ENCODE measurements at regions not wholly inside any gene's neighbourhood (a gene's known extent, or its start where the extent isn't known, plus 50 kb on each side); places are given as distances from the start of the nearest gene placed in this dataset.

- no peak for TF ChIP-seq MAFK (conservative IDR thresholded peaks at IDR 0.05 in 1 of 2, IDR thresholded peaks at IDR 0.05 in 1 of 2; ENCODE audit: low read length in 2 of 2)
- no peak for TF ChIP-seq POLR2A (IDR thresholded peaks at IDR 0.05; ENCODE audit: insufficient read depth in 1 of 2, low read depth in 2 of 2, low read length in 2 of 2)
- TF ChIP-seq ZBTB1 (CRISPR knock-in tag; IDR thresholded peaks at IDR 0.05; ENCODE audit: borderline replicate concordance), result no peak
- no peak for TF ChIP-seq MXI1 (IDR thresholded peaks at IDR 0.05; ENCODE audit: borderline replicate concordance, low read depth, low read length)
These were observed 647.1 kb upstream of the ZWINT start for GRCh38 chr10:57008189-57008588.

Data from HepG2 (cell line).